Amniotic epithelial cell (primary cell): ENCODE measurements at regions not wholly inside any gene's neighbourhood (a gene's known extent, or its start where the extent isn't known, plus 50 kb on each side); places are given as distances from the start of the nearest gene placed in this dataset.
A peak's percentile ranks its signal among the peaks of the same experiment; 100 is the strongest.
"Not testable (repeated sequence)": the region's sequence is repeated elsewhere in the genome, so short reads cannot be mapped to it uniquely, and the experiment has no call there.

ENCODE experiments used
- DNase-seq: peaks from one replicate; pipeline ENCODE4 v3.0.0-alpha.2; 2010; ENCODE audit warnings: low read depth

DNA sequence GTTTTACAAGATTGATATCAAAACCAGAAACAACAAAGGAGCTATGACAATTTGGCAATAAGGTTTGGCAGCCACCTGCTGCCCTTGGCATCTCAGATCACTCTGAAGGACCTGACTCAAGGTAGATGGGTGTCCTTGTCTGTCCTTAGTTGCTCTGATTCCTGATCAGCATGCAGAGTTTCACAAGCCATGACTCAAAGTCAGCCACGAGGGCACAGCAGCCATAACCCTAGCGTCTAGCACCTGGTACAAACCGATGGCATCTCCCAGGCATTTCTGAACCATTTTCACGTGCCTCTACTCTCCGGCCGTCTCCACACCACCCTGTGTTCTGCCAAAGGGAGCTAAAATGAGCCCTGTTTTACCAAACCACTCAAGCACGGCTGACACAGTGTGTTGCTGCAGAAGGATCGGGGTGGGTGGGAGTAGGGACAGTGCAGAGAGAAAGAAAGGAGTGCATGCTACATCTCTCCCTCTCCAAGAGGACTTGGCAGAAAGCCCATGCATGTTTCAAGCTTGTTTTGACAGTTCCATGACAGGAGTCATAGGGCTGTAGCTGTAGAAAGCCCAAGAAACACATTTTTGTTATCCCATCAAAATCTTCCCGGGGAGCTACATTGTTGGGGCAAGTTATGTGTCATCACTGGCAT, 297.3 kb downstream of the ABCC12 start:
- no peak for DNase-seq

DNA sequence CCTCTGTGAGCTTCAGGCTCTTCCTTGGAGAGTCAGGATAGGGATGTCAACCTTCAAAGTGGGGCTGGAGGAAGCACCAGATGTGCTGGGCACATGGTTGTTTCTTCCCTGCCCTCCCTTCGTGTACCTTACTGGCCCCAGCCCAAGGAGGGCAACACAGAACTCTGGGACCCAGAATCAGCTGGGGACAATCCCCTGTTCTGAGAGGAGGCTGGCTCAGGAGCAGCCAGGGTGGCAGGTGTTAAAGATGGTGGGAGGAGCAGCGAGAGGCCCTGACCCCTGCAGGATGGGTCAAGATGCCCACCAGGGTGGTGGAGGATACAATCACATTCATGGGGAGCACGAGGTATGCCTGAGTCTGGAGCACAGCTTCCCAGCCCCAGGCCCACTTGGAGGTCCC, 300.4 kb downstream of the ABCC12 start:
- DNase-seq: no peak

DNA sequence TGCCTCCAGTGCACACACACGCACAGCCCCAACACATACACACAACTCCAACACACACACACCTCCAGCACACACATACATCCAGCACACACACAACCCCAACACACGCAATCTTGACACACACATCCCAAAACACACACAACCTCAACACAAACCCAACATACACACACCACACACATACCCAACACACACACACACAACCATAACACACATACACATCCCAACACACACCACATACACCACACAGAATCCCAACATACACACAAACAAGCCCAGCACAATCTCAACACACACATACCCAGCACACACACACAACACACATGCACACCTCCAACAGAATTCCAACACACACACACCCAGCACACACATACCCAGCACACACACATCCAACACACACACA, 301.1 kb downstream of the ABCC12 start:
- DNase-seq: no peak

DNA sequence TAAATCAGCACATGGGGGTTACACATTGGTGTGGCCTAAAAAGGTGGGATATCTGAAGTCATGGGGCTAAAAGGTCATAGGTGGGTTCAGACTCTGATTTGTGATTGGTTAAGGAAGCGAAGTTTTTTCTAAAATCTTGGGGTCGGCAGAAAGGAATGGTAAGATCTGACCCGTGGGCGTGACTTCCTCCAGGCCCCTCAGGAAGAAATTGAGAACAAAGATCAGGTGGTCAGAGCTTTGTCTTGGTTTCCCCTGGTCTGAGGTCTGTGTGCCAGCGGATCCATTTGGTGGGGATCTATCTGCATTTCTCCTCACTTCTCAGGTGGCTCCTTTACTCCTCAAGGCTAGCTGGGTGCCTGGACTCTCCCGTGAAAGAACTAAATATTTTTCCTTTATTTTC, 302.8 kb downstream of the ABCC12 start:
- no peak for DNase-seq

DNA sequence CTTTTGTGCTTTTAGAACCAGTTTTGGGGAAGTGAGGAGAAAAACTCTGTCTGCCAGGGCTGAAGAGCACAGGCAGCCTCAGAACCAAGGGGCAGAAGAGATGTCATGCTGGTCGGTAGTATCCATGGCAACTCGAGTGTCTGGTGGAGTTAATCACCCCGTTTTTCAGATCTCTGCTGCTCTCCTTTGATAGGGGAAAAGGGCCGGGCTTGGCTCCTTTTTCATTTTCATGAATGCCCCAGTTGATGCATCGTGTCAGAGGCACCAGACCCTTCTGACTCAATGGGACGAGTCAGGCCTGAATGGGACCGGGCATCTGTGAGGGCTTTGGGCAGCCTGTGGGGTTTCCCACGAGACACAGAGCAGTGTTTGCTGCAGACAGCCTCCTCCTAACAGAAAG, 304.6 kb downstream of the ABCC12 start:
- no peak for DNase-seq

DNA sequence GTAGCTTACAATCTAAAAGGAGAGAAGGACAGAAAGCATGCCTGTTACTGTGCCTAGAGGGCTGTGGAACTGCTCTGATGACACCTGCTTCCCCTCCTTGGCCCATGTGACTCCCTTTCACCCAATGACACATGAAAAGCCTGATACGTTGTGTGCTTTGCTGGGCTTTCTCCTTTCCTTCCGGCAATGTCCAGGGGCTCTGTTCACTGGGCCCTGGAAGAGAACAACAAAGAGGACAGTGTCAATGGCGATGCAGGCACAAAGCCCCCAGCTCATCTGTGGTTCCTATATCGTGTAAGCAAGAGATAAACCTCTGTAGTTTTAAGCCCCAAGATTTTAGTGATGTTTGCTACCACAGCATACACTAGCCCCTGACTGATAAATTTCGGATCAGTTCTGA, 306.1 kb downstream of the ABCC12 start:
- DNase-seq: no peak

DNA sequence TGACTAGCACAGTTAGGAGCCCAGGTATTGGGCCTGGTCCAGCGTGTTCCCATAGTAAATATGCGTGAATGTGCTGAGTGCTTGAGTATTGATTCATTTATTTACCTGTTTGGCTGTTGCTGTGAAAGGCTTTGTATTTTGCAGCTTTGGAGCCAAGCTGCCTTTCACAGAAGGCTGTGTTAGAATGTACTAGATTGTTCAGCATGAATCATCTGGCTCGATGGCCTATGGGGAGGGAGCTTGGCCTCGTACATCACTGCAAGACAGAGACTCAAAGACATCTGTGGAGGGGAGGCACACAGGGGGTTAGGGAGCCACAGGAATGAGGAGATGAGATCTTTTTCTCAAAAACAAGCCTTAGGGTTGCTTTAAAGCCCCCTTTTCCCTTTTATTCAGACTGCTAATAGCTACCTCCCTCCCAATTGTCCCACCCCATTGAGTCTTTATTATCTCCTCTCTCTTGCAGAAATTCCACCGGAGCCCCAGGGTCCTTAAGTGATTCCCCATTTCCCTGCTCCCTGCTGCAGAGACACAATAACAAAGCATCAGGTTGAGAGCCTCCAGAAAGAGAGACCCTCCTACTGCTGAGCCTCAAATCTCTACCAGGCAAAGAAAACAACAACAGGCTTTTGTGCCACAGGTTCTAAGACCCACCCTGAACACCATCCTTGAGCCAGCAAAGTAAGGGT, 307.2 kb downstream of the ABCC12 start:
- DNase-seq: peak; percentile 47

DNA sequence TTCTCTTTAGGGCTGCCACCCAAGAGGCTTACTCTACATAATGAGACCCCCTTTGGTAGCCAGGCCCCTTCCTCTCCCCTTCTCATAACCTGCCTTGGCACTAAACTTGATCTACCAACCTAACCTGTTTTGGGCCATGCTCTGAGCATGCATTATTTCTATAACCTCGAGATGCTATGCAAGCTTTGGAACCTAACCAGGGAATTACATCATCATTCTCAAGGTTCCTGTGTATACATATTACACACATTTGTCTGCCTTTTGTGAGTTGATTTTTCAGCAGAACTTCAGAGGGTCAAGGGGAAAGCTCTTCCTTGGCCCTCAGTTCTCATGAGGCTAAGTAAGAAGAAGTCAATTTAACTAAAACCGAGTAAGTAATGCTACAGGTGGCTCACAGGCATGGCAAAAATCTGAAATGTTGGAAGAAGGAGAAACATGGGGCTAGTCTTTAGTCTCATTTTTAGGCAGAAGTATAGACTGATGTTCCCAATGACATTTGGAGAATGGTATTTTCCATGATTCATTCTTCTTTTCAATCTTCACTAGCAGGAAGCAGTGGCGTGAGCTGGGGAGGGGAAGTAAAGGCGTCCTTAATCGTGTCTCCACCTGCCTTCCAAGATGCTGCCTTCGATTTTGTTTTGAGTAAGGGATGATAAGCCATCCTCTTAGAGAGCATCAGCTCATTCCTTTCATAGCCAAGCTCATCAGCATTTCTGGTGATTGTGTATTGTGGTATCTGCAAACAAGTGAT, 308.4 kb downstream of the ABCC12 start:
- peak; percentile 25 for DNase-seq

DNA sequence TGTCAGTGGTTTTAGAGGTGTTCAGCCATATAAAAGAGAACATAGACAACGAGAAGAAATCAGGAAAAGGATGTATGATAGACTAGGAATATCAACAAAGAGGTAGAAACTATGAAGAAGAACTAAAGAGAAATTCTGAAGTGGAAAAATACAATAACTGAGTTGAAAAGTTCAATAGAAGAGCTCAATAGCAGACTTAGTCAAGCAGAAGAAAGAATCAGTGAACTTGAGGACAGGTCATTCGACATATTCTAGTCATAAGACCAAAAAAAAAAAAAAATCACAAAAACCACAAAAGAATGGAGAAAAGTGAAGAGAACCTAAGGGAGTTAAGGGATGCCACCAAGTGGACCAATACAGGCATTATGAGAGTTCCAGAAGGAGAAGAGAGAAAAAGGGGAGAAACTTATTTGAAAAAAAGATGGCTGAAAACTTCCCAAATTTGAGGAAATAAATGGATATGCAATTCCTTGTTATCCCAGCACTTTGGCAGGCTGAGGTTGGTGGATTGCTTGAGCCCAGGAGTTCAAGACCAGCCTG, 321.2 kb downstream of the ABCC12 start:
- DNase-seq: peak; percentile 7

DNA sequence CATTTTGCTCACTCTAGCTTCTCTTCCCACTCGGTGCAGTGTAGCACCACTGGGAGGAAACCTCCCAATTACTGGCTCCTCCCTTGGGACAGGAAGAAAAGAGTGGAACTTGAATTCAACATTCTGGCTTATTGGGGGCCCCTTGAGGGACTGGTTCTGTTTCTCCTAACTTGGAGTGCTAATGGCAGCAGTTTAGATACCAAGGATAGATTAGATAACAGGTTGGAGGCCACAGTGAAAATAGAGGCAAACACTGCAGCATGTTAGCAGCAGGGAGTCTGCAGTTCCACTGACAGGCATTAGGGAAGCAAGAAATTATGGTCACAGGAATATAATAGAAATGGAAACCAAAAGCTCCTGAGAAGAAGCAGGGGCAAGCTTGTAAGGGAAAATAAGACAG, 322.0 kb downstream of the ABCC12 start:
- DNase-seq: no peak

DNA sequence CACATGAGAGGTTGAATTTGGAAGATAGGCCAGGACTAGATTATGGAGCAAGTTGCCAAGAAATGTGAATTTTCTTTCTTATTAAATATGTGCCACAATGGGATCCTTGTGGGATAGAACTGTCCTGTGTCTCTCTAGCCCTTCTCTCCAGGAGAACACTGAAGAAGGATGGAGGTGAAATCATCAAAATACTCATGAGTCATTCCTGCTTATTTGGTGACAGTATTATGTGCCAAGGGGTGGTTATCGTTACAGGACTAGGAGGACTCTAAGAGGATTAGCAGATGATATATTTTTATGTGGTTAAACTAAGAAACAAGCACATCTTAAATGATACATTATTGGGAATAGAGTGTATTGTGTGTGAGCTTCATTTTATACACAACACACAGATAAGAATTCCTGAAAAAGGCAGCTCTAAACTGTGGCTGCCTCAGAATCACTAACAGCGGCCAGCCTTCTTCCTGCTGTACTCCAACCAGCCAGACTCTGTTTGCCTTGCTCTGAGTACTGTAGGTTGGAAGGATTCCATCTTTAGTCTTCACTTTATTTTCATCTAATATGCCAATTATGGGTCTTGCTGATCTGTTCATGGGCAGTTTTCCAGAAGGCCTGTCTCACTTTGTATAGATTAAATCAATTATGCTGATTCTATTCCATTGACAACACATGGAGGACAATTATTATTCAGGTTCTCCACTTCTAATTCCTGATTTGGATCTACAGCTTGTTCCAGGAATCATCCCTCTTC, 325.8 kb downstream of the ABCC12 start:
- no peak for DNase-seq

DNA sequence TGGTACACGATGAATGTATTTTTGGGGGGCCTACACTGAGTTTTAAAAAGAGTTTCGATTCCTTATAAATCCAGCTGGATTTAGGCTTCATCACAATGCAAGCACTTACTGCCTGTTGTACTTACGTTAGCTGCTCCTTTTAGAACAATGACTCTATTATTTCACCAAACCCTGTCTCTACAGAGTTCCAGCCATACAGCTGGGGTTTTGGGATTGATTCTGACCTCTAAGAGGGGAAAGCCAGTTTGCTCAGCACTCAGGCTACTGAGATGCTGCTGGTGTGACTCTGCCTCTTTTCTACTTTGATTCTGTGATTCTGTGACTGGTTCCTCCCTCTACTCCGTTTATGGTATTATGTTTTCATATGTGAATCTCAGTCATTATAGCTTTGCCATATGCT, 329.7 kb downstream of the ABCC12 start:
- no peak for DNase-seq

DNA sequence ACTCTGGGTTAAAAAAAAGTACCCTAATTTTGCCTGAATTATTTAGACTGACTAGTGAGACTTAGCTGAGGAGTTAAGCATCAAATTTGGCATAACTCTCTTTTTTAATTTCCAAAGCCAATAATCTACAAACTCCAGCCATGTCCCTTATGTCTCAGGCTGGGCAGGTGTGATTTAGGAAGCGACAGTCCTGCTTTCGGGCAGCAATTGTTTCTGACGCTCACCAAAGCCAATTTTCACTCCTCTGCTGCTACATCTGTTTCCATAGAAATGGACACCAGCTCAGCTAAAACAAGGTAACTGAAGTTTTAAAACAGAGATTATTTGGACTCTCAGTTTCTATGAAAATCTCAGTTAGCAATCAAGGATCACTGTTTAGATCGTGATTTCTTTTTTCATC, 338.7 kb downstream of the ABCC12 start:
- no peak for DNase-seq

DNA sequence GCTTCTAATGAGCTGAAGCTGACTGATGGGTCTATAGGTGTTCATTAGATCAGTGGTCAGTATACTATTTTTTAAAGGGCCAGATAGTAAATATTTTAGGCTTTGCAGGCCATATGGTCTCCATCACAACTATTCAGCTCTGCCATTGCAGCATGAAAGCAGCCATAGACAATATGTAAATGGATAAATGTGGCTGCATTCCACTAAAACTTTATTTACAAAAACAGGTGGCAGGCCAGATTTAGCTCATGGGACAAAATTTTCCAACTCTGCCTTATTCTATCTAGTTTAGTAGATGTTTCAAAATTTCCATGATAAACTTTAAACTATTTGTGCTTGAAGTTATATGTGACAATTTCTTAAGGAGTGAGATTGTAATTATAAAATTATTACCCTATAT, 339.3 kb downstream of the ABCC12 start:
- DNase-seq: no peak

DNA sequence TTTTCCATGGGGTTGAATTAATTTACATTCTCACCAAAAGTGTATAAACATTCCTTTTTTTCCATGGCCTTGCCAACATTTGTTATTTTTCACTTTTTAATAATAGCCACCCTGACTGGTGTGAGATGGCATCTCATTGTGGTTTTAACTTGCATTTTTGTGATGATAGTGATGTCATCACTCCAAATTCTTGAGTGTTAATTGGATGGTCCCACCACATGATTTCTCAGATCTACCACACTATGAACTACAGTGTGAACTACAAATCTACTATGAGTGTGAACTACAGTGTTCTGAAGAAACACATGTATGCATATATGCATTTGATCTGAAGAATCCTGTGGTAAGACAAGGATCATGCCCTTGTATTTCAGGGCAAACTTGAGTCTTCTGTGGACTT, 340.1 kb downstream of the ABCC12 start:
- DNase-seq: peak; percentile 27

DNA sequence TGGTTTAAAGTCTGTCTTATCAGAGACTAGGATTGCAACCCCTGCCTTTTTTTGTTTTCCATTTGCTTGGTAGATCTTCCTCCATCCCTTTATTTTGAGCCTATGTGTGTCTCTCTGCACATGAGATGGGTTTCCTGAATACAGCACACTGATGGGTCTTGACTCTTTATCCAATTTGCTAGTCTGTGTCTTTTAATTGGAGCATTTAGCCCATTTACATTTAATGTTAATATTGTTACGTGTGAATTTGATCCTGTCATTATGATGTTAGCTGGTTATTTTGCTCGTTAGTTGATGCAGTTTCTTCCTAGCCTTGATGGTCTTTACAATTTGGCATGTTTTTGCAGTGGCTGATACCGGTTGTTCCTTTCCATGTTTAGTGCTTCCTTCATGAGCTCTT, 344.0 kb downstream of the ABCC12 start:
- DNase-seq: not testable (repeated sequence)

DNA sequence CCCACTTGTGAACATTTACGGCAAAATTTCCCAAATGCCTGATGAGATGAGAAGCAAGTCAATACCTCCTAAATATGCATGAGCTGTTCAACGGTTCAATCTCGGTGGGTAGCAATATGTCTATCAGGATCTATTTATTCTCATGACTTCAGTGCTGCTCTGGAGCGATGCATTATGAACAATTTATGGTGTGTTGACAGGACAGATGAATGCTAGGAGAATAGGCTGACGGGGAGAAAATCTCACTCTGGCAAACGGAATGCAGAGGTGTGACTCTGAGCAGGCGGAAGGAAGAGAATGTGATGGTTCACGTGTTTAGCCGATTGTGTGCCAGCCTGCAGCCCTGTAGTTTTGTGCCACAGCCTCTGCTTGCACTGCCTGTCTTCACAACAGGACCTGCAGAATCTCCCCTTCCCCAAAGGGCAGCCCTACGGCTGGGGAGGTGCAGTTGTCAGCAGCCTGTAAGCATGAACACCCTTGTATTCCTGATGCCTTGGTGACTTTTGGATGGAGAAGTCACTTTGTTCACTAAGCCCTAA, 345.2 kb downstream of the PHKB start:
- DNase-seq: no peak

DNA sequence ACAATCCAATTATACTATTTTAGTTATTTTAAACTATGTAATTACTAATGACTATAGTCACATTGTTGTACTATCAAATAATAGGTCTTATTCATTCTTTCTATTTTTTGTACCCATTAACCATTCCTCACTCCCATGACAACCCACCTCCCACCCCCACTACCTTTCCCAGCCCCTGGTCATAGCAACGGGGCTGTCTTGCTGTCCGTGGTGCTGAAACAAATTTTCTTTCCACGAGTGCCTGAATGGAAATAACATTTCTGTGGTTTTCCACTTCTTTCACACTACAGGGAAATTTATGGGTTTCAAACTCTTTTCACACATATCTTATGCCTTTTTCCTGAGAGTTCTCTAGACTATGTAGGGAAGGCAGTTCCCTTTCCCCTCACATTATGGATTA, 326.6 kb downstream of the PHKB start:
- peak; percentile 40 for DNase-seq

DNA sequence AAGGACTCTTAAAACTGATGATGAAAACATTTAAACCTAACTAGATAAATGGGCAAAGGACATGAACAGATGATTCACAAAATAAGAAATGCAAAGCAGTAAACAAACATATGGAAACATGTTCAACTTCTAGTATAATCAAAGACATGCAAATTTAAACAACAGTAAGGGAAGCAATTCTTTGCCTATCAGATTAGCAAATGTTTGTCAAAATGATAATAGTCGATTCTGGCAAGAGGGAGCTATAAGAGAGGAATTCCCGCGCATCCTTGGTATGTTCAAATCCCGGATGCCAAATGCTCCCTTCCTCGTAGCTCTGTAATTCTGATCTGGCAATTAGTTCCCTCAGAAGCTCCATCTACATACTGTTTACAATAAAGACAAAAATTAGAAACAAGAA, 320.5 kb downstream of the PHKB start:
- no peak for DNase-seq

DNA sequence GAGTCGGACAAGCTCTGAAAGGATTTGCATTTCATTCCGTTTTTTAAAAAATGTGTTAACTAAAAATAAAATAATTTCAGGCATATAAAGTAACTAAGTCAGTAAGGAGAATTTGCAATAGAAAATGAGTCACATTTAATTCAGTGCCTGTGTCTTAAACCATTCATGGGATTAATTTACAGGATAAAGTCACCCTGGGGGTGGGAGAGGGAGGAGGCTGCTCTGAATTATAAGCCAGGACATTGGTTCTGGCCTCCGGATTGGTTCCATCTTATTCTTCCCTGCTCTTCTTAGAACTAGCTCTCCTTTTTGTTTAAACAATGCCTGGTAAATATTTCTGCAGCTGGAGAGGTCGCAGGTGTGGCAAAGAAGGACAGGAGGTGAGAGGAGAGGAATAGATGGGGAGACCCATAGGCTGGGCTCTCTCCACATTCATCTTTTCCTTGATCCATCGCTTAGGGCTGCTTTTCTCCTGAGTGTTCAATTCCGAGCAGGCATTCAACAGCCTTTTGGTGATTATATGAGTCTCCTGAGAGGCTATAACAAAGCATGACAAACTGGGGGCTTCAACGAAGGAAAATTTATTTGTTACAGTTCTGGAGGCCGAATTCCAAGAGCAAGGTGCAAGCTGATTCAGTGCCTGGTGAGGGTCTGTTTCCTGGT, 319.2 kb downstream of the PHKB start:
- no peak for DNase-seq

DNA sequence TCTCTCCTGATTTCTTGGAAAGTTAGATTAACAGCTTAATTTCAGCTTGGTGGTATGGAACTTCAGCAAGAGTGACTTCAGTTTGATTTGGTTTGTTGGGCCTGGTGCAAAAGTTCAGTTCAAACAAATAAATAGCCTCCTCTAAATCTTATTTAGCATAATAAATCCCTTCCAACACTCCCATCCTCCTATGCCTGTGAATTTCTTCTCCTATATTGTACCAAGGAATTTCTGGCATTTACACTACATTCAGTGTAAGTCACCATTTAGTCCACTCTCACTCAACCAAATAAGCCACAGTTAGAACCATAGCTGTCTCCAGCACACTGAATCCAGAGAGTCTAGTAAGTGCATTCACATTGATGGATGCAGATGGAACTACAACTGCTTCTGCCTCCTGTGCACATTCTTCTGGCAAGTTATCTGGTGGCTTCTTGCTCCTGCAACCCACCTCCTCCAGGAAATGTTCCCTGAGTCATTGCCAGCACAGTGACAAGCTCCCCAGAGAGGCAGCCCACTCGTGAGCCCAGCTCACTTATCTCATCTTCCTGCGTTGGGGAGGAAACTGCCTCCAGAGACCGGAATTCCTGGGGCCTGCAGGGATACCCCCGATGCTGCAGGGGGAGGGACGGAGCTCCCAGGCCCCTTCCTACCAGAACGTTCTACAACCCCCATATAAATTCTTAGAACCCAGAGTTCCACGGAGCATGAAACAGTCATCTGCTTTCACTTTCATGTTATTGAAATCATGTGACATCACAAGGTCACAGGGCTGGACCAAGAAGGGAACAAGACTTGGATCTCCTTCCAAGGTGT, 318.3 kb downstream of the PHKB start:
- peak; percentile 64 for DNase-seq
